GM12878 (cell line): ENCODE measurements at regions not wholly inside any gene's neighbourhood (a gene's known extent, or its start where the extent isn't known, plus 50 kb on each side); places are given as distances from the start of the nearest gene placed in this dataset.
"Not testable (repeated sequence)": the region's sequence is repeated elsewhere in the genome, so short reads cannot be mapped to it uniquely, and the experiment has no call there.

Experiments
- ATAC-seq: fragments of 200-7000 bp; cut with Tn5 transposase; 3 replicates; pipeline ENCODE4 v1.9.1; 2020; ENCODE audit warnings: mild to moderate bottlenecking, moderate library complexity
- BruUV-seq: library from RNA; stranded (reverse); fragments of 400-500 nt; replicated peaks from 2 replicates; lab custom pipeline; 2021; lab: Mats Ljungman, UMichigan
- CTCF ChIA-PET: fragments of 300-600 bp; sonication (Branson Sonifier 250); formaldehyde crosslinking; extraction: SDS; loops from one replicate; lab custom pipeline; 2021; ENCODE audit warnings: inconsistent platforms; lab: Yijun Ruan, JAX
- POLR2A ChIA-PET: fragments of 350-600 bp; formaldehyde crosslinking; extraction: SDS; loops from one replicate; lab custom pipeline; 2021; ENCODE audit warnings: inconsistent platforms; lab: Charles Lee
- RAD21 ChIA-PET: fragments of 300-600 bp; sonication (Branson Sonifier 250); formaldehyde crosslinking; loops from one replicate; lab custom pipeline; 2023; ENCODE audit warnings: antibody characterized with exemption; ENCODE audit not compliant: unreplicated experiment; lab: Charles Lee
- SMC1A ChIA-PET: fragments of 300-600 bp; sonication (Branson Sonifier 250); formaldehyde crosslinking; loops from one replicate; lab custom pipeline; 2023; ENCODE audit not compliant: unreplicated experiment, uncharacterized antibody; lab: Charles Lee
- DNase-seq: peaks from one replicate; pipeline ENCODE4 v3.0.0-alpha.2; 2011; ENCODE audit warnings: low read depth, low spot score
- FAIRE-seq: peaks from 3 replicates; lab custom pipeline; 2011; peaks lifted over from hg19 to GRCh38; lab: Jason Lieb, UNC
- H2AFZ ChIP-seq: 2 replicates; pipeline ENCODE4 v1.6.0; 2011; ENCODE audit warnings: low read depth, low read length, control low read depth; ENCODE audit not compliant: control insufficient read depth
- H3K27ac ChIP-seq: 2 replicates; pipeline ENCODE4 v1.5.1; 2011; ENCODE audit warnings: control low read depth; ENCODE audit not compliant: control insufficient read depth, insufficient read depth
- H3K27me3 ChIP-seq, 2 experiments: replicated peaks in 1 of 2; 2 replicates each; pipeline versions ENCODE4 v1.6.0 to v1.6.1; 2011; ENCODE audit warnings: low read length in 1 of 2; ENCODE audit not compliant: control insufficient read depth in 2 of 2, insufficient read depth in 2 of 2
- H3K36me3 ChIP-seq, 2 experiments: 2 replicates each; pipeline ENCODE4 v1.5.1; 2011; ENCODE audit warnings: low read length in 1 of 2; ENCODE audit not compliant: control insufficient read depth in 2 of 2, insufficient read depth in 2 of 2
- H3K4me1 ChIP-seq: 2 replicates; pipeline ENCODE4 v1.6.1; 2011; ENCODE audit warnings: mild to moderate bottlenecking, low read length, moderate library complexity, mixed read lengths; ENCODE audit not compliant: control insufficient read depth, insufficient read depth
- H3K4me2 ChIP-seq: 2 replicates; pipeline ENCODE4 v1.6.0; 2011; ENCODE audit warnings: control low read depth; ENCODE audit not compliant: control insufficient read depth, insufficient read depth
- H3K4me3 ChIP-seq: fragments of 200-600 bp; sonication (generic); 2 replicates; pipeline ENCODE4 v1.5.1; 2016
- H3K79me2 ChIP-seq: 2 replicates; pipeline ENCODE4 v1.6.0; 2011; ENCODE audit warnings: low read length; ENCODE audit not compliant: control insufficient read depth, insufficient read depth
- H3K9ac ChIP-seq: 2 replicates; pipeline ENCODE4 v1.8.0; 2011; ENCODE audit warnings: low read length, control low read depth, mixed read lengths; ENCODE audit not compliant: control insufficient read depth, insufficient read depth
- H3K9me3 ChIP-seq: replicated peaks from 3 replicates; pipeline ENCODE4 v1.5.1; 2011; ENCODE audit warnings: mild to moderate bottlenecking, low read length; ENCODE audit not compliant: control insufficient read depth, insufficient read depth
- H4K20me1 ChIP-seq: 2 replicates; pipeline ENCODE4 v1.6.0; 2011; ENCODE audit not compliant: control insufficient read depth, insufficient read depth
- NRF1 ChIP-seq: conservative IDR thresholded peaks from 2 replicates; pipeline ENCODE4 v1.6.1; 2011; ENCODE audit warnings: mild to moderate bottlenecking, low read depth, low read length, improper control_type of control experiment
- WRNIP1 ChIP-seq: IDR thresholded peaks from 2 replicates; pipeline ENCODE4 v1.6.1; 2011; ENCODE audit warnings: low read depth, low read length, improper control_type of control experiment, borderline replicate concordance
- WGBS: methylation state at CpG from one replicate; pipeline ENCODE4 v1.1.6; 2016; ENCODE audit warnings: low lambda C conversion rate; ENCODE audit not compliant: insufficient replicate concordance, insufficient coverage; ENCODE audit errors: missing lambda C conversion rate; 5-methylcytosine and 5-hydroxymethylcytosine counted together
- in situ Hi-C: fragments of 300-500 bp; cut with MboI; formaldehyde crosslinking; loops from 9 replicates; pipeline ENCODE4 v1.14.3; 2018; ENCODE audit warnings: mixed read lengths
- intact Hi-C: fragments of 100-400 bp; cut with micrococcal nuclease; formaldehyde crosslinking; loops from one replicate; pipeline ENCODE4 v1.14.2; 2022; ENCODE audit not compliant: unreplicated experiment

DNA sequence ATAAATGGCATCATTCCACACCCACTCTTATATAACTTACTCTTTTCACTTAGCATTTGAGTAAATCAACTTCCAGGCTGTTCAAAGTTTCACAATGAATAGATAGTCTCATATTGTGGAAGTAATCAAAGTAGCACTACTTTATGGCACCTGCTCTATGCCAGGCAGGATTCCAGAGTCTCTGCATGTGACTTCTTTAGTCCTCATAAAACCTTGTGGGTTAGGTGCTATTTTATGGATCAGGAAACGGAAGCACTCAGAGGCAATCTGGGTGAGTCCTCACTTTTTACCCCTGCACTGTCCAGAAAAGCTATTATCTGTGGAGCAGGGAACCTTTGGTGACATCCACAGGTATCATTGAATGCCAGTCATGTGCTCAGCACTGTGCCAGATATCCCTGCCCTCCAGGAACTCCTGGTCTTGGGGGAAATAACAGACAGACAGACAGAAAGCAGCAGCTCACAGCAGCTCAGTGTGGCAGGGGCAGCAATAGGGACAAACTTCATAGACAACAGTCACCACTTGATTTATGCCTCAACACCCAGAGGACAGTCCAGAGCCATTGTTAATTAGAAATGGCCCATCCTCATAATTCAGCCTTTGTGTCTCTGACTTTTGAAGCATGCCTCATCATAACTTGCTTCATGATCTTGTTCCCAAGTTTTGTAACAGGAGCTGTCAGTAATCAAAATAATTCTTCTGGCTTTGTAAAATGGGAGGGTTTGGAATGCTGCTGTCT lies 160.6 kb downstream of the SEC23IP start:
- Histone ChIP-seq H3K27ac (no peak overlapping the region), H3K9me3 (no peaks in the 10 kb centered on the region; the same call in 2 of the 3 replicates), H3K79me2 (no peaks in the 10 kb centered on the region), H3K4me1 (no peaks in the 10 kb centered on the region), H3K4me3 (no peak overlapping the region), H3K4me2 (no peak overlapping the region)
- ChIA-PET SMC1A (no interaction called here), POLR2A (no interaction called here), CTCF (no interaction called here), RAD21 (no interaction called here)
- DNase-seq (no peak), FAIRE-seq (no peak), ATAC-seq (no peak)
- no TSS peak for BruUV-seq
- 5% methylated on average over 1 of the region's 1 CpG for WGBS
- no peak for TF ChIP-seq WRNIP1
- no peak for TF ChIP-seq NRF1
- TF ChIP-seq, all 136 proteins: peak for 0
- Histone ChIP-seq H3K36me3 (no peaks in the 10 kb centered on the region), H2AFZ (no peak overlapping the region), H3K9ac (no peak overlapping the region), H4K20me1 (no peaks in the 10 kb centered on the region), H3K27me3 (no peaks in the 10 kb centered on the region)
- intact Hi-C loops (no loop called here), in situ Hi-C loops (no loop called here)

DNA sequence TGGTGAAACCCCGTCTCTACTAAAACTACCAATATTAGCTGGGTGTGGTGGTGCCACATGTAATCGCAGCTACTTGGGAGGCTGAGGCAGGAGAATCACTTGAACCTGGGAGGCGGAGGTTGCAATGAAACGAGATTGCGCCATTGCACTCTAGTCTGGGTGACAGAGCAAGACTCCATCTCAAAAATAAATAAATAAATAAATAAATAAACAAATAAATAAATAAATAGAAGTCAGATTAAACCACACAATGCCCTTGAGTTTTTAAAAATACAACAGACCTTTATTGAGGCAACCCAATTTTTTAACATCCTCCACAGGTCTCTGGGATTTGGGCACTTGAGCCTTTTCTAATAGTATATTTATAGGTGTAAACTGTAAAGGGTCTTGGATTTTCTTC lies 167.3 kb downstream of the SEC23IP start:
- H3K4me3 ChIP-seq, H3K9ac ChIP-seq, H3K27me3 ChIP-seq, FAIRE-seq, SMC1A ChIA-PET, H3K4me2 ChIP-seq, H4K20me1 ChIP-seq, BruUV-seq, H2AFZ ChIP-seq, in situ Hi-C loops, H3K36me3 ChIP-seq, DNase-seq, CTCF ChIA-PET, intact Hi-C loops, POLR2A ChIA-PET, H3K9me3 ChIP-seq, H3K27ac ChIP-seq, H3K79me2 ChIP-seq, ATAC-seq, H3K4me1 ChIP-seq: not testable (repeated sequence)
- RAD21 ChIA-PET = interaction anchor here (1.5 kb wide), 1 partner anchor 11 kb away, joined by 3 read pairs; no protein-coding TSS in a partner anchor
- 61% methylated on average over 5 of the region's 5 CpGs for whole genome bisulfite sequencing
